ENCODE measurements at regions not wholly inside any gene's neighbourhood (a gene's known extent, or its start where the extent isn't known, plus 50 kb on each side); places are given as distances from the start of the nearest gene placed in this dataset.

DNA sequence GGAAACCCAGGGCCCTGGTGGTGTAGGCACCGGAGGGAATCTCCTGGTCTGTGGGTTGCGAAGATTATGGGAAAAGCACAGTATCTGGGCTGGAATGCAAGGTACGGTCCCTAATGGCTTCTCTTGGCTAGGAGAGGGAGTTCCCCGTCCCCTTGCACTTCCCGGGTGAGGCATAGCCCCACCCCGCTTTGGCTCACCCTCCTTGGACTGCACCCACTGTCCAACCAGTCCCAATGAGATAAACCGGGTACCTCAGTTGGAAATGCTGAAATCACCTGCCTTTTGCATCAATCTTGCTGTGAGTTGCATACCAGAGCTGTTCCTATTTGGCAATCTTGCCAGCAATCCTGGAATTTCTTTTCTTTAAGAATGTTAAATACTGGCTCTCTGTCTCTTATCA is 1429.1 kb downstream of the MAT2B start:
- Histone ChIP-seq H3K27ac (no peak overlapping the region), H3K4me3 (no peak overlapping the region), H3K4me1 (no peaks in the 10 kb centered on the region), H3K9me3 (no peaks in the 10 kb centered on the region), H3K36me3 (no peaks in the 10 kb centered on the region), H3K27me3 (no peaks in the 10 kb centered on the region)
- DNase-seq, result no peak
- intact Hi-C loops (cut with DNase I; ENCODE audit: low total_unique reads) (no loop called here), in situ Hi-C loops (cut with MboI; ENCODE audit: low pct_ligation_motif_present in 1 of 4, low pct_unique_long_range_greater_than_20kb in 1 of 4, low sequenced_read_pairs in 3 of 4) (no loop called here)
- TF ChIP-seq POLR2A (IDR thresholded peaks at IDR 0.05) (no peak), EP300 (IDR thresholded peaks at IDR 0.05; ENCODE audit: low read depth) (no peak), CTCF (IDR thresholded peaks at IDR 0.05) (no peak), POLR2AphosphoS5 (IDR thresholded peaks at IDR 0.05) (no peak)
- 76 to 85% methylated on average over 4 to 7 of the region's 7 CpGs for WGBS, 2 donors (ENCODE audit: low coverage in 1 of 2)

DNA sequence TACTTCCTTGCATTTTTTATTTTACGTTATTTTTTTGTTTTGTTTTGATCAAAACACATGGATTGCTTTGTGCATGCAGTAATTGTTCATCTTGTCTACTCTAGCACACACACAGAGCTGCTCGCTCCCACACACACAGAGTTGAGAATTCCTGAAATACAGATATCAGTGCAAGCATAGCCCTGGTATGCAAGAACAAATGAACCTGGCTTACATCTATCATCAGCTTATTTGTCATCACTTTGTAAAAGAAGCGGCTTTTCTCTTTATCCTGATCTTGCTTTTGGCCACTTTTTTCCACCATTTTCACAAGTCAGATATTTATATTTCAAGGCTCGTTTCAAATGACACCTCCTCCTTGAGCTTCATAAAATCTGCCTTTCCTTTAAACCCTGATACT is 1435.7 kb downstream of the MAT2B start:
- Histone ChIP-seq H3K9me3 (no peaks in the 10 kb centered on the region), H3K27me3 (no peaks in the 10 kb centered on the region), H3K36me3 (no peaks in the 10 kb centered on the region), H3K4me3 (no peak overlapping the region), H3K27ac (no peak overlapping the region), H3K4me1 (no peaks in the 10 kb centered on the region)
- TF ChIP-seq CTCF (IDR thresholded peaks at IDR 0.05), result no peak
- no peak for TF ChIP-seq EP300 (IDR thresholded peaks at IDR 0.05; ENCODE audit: low read depth)
- no peak for TF ChIP-seq POLR2A (IDR thresholded peaks at IDR 0.05)
- TF ChIP-seq POLR2AphosphoS5 (IDR thresholded peaks at IDR 0.05), result no peak
- intact Hi-C loops (cut with DNase I; ENCODE audit: low total_unique reads) (no loop called here), in situ Hi-C loops (cut with MboI; ENCODE audit: low pct_ligation_motif_present in 1 of 4, low pct_unique_long_range_greater_than_20kb in 1 of 4, low sequenced_read_pairs in 3 of 4) (no loop called here)
- no peak for DNase-seq
- 62 to 65% methylated on average over 4 of the region's 4 CpGs for WGBS, 2 donors (ENCODE audit: low coverage in 1 of 2)

- 65 to 74% methylated on average over 3 of the region's 3 CpGs for WGBS, 2 donors (ENCODE audit: low coverage in 1 of 2)
- H3K4me3 ChIP-seq, result no peak overlapping the region
- H3K27me3 ChIP-seq, result no peaks in the 10 kb centered on the region
- DNase-seq, result no peak
- H3K9me3 ChIP-seq, result no peaks in the 10 kb centered on the region
- H3K36me3 ChIP-seq, result no peaks in the 10 kb centered on the region
- no peaks in the 10 kb centered on the region for H3K4me1 ChIP-seq
- intact Hi-C loops (cut with DNase I; ENCODE audit: low total_unique reads), result no loop called here
- TF ChIP-seq CTCF (IDR thresholded peaks at IDR 0.05) (no peak), POLR2AphosphoS5 (IDR thresholded peaks at IDR 0.05) (no peak), EP300 (IDR thresholded peaks at IDR 0.05; ENCODE audit: low read depth) (no peak), POLR2A (IDR thresholded peaks at IDR 0.05) (no peak)
- no peak overlapping the region for H3K27ac ChIP-seq
- in situ Hi-C loops (cut with MboI; ENCODE audit: low pct_ligation_motif_present in 1 of 4, low pct_unique_long_range_greater_than_20kb in 1 of 4, low sequenced_read_pairs in 3 of 4), result no loop called here
Observed at GRCh38 chr5:164950927-164951326, 1445.5 kb downstream of the MAT2B start.

- Histone ChIP-seq H3K4me1 (no peaks in the 10 kb centered on the region), H3K27ac (no peak overlapping the region), H3K27me3 (no peaks in the 10 kb centered on the region), H3K36me3 (no peaks in the 10 kb centered on the region), H3K9me3 (no peaks in the 10 kb centered on the region), H3K4me3 (no peak overlapping the region)
- no peak for DNase-seq
- intact Hi-C loops (cut with DNase I; ENCODE audit: low total_unique reads) (no loop called here), in situ Hi-C loops (cut with MboI; ENCODE audit: low pct_ligation_motif_present in 1 of 4, low pct_unique_long_range_greater_than_20kb in 1 of 4, low sequenced_read_pairs in 3 of 4) (no loop called here)
- TF ChIP-seq EP300 (IDR thresholded peaks at IDR 0.05; ENCODE audit: low read depth) (no peak), CTCF (IDR thresholded peaks at IDR 0.05) (no peak), POLR2AphosphoS5 (IDR thresholded peaks at IDR 0.05) (no peak), POLR2A (IDR thresholded peaks at IDR 0.05) (no peak)
- WGBS, 2 donors (ENCODE audit: low coverage in 1 of 2), result 48 to 51% methylated on average over 2 of the region's 2 CpGs
Observed at GRCh38 chr5:164951570-164951969, 1446.2 kb downstream of the MAT2B start.

Data from transverse colon (tissue), 4 donors.